ENCODE measurements at regions not wholly inside any gene's neighbourhood (a gene's known extent, or its start where the extent isn't known, plus 50 kb on each side); places are given as distances from the start of the nearest gene placed in this dataset.
"Not testable (repeated sequence)": the region's sequence is repeated elsewhere in the genome, so short reads cannot be mapped to it uniquely, and the experiment has no call there.

DNA sequence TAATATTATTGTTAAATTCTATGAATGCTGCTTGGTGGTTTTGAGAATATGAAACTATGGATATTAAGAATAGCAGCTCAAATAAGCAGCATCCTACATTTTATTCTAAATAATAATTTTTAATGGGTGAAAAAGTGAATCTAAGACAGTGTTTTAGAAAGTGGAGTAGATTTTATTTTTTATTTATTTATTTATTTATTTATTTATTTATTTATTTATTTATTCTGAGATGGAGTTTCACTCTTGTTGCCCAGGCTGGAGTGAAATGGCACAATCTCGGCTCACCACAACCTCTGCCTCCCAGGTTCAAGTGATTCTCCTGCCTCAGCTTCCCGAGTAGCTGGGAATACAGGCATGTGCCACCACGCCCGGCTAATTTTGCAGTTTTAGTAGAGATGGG lies 1199.4 kb downstream of the EPHA7 start:
- DNase-seq = not testable (repeated sequence)

DNA sequence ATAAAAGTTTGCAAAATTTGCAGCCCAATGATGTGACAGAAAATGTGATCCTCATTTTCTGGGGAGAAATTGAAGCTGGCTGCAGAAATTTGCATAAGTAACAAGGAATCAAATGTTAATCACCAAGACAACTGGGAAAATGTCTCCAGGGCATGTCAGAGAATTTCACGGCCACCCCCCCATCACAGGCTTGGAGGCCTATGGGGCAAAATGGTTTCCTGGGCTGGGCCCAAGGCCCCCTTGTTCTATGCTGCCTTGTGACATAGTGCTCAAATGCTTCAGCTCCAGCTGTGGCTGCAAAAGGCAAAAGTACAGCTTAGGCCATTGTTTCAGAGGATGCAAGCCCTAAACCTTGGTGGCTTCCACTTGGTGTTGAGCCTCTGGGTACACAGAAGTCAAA lies 1202.6 kb downstream of the EPHA7 start:
- no peak for DNase-seq

DNA sequence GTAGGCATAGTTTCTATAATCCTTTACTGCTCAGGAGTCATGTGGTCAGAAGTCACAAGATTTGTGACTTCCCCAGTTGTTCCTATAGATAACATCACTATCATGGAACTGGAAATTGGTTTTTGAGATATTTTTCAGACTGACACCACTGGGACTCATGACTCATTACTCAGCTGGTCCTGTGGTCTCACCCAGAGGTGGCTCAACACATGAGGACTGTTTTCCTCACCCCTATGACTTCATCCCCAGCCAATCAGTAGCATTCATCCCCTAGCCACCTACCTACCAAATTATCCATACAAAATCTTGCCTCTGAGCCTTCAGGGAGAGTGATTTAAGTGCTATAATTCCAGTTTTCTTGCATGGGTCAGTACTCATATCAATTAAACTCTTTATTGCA lies 1217.7 kb downstream of the EPHA7 start:
- no peak for DNase-seq

GRCh38 chr6:92196325-92196724 lies 1223.0 kb downstream of the EPHA7 start:
- no peak for DNase-seq

DNA sequence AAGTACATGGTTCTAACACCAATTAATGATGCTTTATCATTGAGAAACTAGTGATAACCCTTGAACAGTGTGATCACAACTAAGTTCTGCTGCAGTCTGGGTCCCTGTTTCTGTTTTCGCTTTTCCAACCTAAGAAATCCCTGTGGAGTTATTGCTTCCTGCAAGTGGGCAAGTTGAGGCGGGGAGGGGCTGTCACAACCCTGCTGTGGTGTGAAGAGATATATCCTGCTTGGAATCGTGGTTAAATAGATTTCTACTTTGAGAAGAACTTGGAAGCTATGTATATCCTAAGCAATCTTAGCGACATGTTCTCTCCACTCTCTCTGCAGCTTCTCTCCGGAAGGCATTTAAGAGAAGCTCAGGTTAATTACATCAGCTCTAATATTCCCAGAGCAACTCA lies 1223.6 kb downstream of the EPHA7 start:
- no peak for DNase-seq

DNA sequence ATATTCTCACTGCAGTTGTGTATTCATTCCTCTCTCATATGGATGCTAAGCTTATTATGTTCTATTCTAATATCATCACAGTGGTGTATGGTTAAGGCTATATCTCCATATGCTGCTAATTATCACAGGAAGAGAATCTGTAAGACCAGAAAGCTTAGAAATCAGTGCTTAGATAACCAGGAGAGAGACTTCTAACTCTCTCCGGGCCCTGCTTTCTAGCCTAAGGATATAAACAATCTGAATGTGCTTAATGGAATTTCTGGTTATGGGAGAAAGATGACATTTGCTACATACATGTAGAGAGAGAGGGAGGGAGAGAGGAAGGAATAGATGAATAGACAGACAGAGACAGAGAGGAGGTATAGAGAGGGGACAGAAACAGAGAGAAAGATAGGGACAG lies 1231.3 kb downstream of the EPHA7 start:
- DNase-seq = no peak

DNA sequence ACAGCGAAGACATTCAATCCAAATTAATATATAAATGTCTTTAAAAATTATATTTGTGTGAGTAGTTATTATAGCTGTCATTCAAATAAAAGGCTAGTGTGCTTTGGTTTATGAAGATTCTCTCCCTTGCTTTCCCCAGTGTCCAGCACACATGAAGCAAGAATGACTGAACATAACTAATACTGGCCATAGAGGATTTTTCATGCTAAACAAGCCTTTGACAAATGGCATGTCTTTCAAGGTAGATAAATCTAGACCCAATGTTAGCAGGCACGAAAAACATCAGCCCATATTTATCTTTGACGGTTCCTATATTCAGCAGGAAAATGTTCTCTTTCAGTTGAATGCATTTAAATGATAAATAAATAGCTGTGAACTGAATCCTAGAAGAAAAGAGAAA lies 1234.4 kb downstream of the EPHA7 start:
- DNase-seq = no peak

- no peak for DNase-seq
Measured at GRCh38 chr6:92181347-92181746, 1238.0 kb downstream of the EPHA7 start.

GRCh38 chr6:92180090-92180489 lies 1239.3 kb downstream of the EPHA7 start:
- DNase-seq = no peak

DNA sequence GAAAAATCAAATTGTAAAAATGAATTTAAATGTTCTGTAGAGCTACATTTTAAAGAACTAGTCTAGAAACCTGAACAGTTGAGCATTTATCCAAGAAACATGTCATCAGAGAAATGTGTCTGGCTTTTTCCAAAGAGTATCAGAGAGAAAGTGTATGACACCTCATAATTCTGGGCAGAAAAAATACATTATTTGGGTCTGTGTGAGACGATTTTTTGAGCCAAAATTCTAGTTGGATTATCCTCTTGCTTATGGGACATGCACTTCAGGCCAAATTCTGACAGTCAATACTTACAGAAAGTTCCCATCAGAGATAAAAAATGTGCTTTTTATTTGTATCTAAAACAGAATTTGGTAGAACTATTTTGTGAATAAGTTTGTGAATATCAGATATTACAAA lies 1242.7 kb downstream of the EPHA7 start:
- DNase-seq = no peak

GRCh38 chr6:92174398-92175073 lies 1244.8 kb downstream of the EPHA7 start:
- no peak for DNase-seq

GRCh38 chr6:92169506-92169905 lies 1249.9 kb downstream of the EPHA7 start:
- no peak for DNase-seq

- no peak for DNase-seq
Measured at GRCh38 chr6:92166666-92167065, 1252.7 kb downstream of the EPHA7 start.

GRCh38 chr6:92161953-92162352 lies 1257.4 kb downstream of the EPHA7 start:
- DNase-seq = no peak

DNA sequence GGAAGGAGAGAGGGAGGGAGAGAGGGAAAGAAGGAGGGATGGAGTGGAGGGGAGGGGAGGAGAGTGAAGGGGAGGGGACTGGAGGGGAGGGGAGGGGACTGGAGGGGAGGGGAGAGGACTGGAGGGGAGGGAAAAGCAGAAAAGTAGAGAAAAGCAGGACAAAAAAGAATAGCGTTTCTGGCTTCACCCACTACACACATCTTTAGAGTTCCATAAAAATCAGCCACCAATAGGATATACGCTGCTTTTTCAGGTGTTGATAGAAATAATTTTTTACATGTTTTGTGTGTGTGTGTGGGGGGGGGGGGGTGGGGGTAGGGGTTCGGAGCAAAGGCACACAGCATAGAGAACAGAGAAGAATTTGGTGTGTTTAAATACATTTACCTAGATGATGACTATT lies 1259.1 kb downstream of the EPHA7 start:
- no peak for DNase-seq

GRCh38 chr6:92159046-92159445 lies 1260.3 kb downstream of the EPHA7 start:
- no peak for DNase-seq

GRCh38 chr6:92150553-92150952 lies 1268.8 kb downstream of the EPHA7 start:
- no peak for DNase-seq

DNA sequence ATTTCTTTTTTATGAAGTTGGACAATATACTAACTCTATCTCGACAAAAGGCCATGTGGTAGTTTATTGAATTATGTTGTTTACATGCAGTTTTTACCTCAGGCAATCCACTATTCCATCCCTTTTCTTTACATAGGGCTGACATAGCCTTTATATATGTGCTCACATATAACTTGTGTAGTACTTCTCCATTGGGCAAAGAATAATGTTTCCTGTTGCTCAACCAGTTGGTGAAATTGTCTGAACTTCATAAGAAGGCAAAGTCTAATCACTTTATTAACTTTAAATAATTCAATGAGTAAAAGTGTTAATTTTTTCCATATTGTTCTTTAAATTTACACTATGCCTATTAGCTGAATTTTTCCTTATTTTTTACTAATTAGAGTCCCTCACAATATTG lies 1272.1 kb downstream of the EPHA7 start:
- no peak for DNase-seq

- DNase-seq = no peak
Measured at GRCh38 chr6:92139601-92140000, 1279.8 kb downstream of the EPHA7 start.

DNA sequence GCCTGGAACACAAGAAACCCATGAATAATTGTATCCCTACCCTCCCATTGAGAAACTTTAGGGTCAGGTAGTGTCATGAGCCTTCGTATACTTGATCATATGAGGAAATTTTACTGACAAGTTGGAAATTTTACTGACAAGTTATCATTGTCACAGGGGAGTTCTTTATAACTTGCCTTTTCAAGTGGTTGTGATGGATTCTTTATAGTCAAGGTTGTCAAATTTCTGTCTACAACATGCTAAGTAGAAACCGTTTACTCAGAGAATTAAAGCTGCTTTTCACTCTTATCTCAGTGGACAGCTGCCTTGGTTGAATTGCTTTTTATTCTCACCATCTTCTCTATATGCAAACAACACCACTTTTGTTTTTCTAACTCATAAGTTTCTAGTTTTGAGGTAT lies 1286.4 kb downstream of the EPHA7 start:
- DNase-seq = no peak

DNA sequence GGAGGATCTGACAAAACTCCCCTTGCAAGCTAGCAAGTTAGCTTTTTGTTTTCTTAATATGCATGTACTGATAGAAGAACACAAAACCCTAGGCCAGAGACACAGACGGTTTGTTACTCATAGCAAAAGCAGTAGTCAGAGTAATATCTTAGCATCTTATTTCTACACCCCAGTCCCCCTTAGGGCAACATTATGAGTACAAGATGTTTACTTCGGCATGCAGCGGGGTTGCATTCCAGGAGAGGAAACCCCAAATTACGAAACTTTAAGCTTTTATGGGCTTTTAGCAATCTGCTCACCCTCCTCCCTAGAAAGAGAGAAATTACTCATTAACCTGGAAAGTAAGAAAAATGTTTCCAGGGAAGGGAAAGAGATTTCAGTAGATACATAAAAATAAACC lies 1286.9 kb downstream of the EPHA7 start:
- DNase-seq = no peak

DNA sequence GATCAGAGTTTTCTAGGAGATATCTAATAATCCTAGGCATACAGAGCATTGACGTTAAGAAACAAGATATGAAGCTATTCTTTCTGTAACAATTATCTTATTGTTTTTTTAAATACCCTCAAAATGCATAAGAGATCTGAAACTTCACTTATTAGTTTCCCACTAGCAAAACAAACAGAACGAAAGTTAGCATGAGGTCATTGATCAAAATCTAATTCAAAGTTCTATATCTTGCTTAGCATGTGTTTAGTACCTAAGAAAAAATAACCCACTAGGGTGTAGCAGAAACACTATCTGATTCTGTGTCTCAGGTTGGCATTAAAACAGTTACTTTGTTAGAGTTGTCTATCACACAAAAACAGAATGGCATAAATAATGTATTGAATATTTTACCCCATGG lies 1288.4 kb downstream of the EPHA7 start:
- no peak for DNase-seq

- DNase-seq = no peak
Measured at GRCh38 chr6:92126983-92127382, 1292.4 kb downstream of the EPHA7 start.

- DNase-seq = no peak
Measured at GRCh38 chr6:92126088-92126487, 1293.3 kb downstream of the EPHA7 start.

GRCh38 chr6:92125681-92126080 lies 1293.7 kb downstream of the EPHA7 start:
- no peak for DNase-seq

DNA sequence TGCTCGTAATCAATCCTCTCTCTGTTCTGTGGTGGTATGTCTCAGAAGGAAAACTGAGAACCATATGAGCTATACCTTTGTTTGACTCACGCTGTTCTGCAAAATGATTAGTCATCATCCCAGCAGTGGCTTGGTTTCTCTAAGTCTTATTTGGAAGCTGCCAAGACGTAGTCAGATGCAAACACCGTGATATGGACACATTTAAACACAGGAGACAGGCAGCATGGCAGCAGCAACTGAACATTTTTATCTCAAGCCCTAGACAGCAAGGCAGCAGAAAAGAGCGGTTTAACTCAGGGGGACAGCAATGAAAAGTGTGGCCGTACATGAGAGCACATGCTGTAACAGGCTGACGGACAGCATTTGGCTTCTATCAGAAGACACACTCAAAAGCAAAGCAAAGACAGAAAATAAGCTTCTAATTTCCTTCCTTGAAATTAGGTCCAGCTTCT lies 1295.1 kb downstream of the EPHA7 start:
- DNase-seq = no peak

All from activated CD4-positive, alpha-beta T cell treated with anti-CD3 and anti-CD28 coated beads, Interleukin-2, amount 50 U/mL, for 4 hours (primary cell).